ENCODE measurements at regions not wholly inside any gene's neighbourhood (a gene's known extent, or its start where the extent isn't known, plus 50 kb on each side); places are given as distances from the start of the nearest gene placed in this dataset.
"Not testable (repeated sequence)": the region's sequence is repeated elsewhere in the genome, so short reads cannot be mapped to it uniquely, and the experiment has no call there.

GRCh38 chr2:11075221-11075620 is 80.0 kb upstream of the SLC66A3 start:
- DNase-seq = no peak

GRCh38 chr2:11077411-11077810 is 77.9 kb upstream of the SLC66A3 start:
- DNase-seq = no peak

- no peak for DNase-seq
These were observed 76.0 kb upstream of the SLC66A3 start for GRCh38 chr2:11079136-11079824.

GRCh38 chr2:11080253-11081115 is 74.8 kb upstream of the SLC66A3 start:
- no peak for DNase-seq

GRCh38 chr2:11082880-11083279 is 72.4 kb upstream of the SLC66A3 start:
- no peak for DNase-seq

- DNase-seq = not testable (repeated sequence)
These were observed 66.4 kb upstream of the SLC66A3 start for GRCh38 chr2:11088821-11089220.

- no peak for DNase-seq
These were observed 65.1 kb upstream of the SLC66A3 start for GRCh38 chr2:11090187-11090586.

- no peak for DNase-seq
These were observed 62.4 kb upstream of the SLC66A3 start for GRCh38 chr2:11092701-11093335.

- no peak for DNase-seq
These were observed 61.8 kb upstream of the SLC66A3 start for GRCh38 chr2:11093467-11093866.

GRCh38 chr2:11094021-11094810 is 61.1 kb upstream of the SLC66A3 start:
- no peak for DNase-seq

GRCh38 chr2:11096591-11096990 is 58.7 kb upstream of the SLC66A3 start:
- no peak for DNase-seq

- DNase-seq = no peak
These were observed 58.1 kb upstream of the SLC66A3 start for GRCh38 chr2:11097038-11097720.

- DNase-seq = no peak
These were observed 57.3 kb upstream of the SLC66A3 start for GRCh38 chr2:11097854-11098387.

GRCh38 chr2:11099122-11100065 is 55.9 kb upstream of the SLC66A3 start:
- DNase-seq = no peak

GRCh38 chr2:11100130-11100529 is 55.1 kb upstream of the SLC66A3 start:
- DNase-seq = no peak

- no peak for DNase-seq
These were observed 54.3 kb upstream of the SLC66A3 start for GRCh38 chr2:11100976-11101375.

GRCh38 chr2:11101430-11101829 is 53.8 kb upstream of the SLC66A3 start:
- DNase-seq = no peak

GRCh38 chr2:11102466-11102865 is 52.8 kb upstream of the SLC66A3 start:
- no peak for DNase-seq

GRCh38 chr2:11102956-11103860 is 52.1 kb upstream of the SLC66A3 start:
- DNase-seq = no peak
